Pulmonary artery endothelial cell (primary cell): ENCODE measurements at regions not wholly inside any gene's neighbourhood (a gene's known extent, or its start where the extent isn't known, plus 50 kb on each side); places are given as distances from the start of the nearest gene placed in this dataset.
"Not testable (repeated sequence)": the region's sequence is repeated elsewhere in the genome, so short reads cannot be mapped to it uniquely, and the experiment has no call there.

ENCODE experiments used
- DNase-seq: peaks from one replicate; pipeline ENCODE4 v3.0.0-alpha.2; 2011; ENCODE audit warnings: low read depth, low spot score

- DNase-seq = no peak
These were observed 466.5 kb downstream of the MMUT start for GRCh38 chr6:48996461-48997119.

- DNase-seq = no peak
These were observed 468.2 kb downstream of the MMUT start for GRCh38 chr6:48994811-48995210.

- DNase-seq = no peak
These were observed 472.3 kb downstream of the MMUT start for GRCh38 chr6:48990739-48991138.

GRCh38 chr6:48986845-48987244 is 476.2 kb downstream of the MMUT start:
- DNase-seq = no peak

GRCh38 chr6:48986105-48986504 is 476.9 kb downstream of the MMUT start:
- no peak for DNase-seq

GRCh38 chr6:48985025-48985424 is 478.0 kb downstream of the MMUT start:
- DNase-seq = no peak

- DNase-seq = not testable (repeated sequence)
These were observed 479.1 kb downstream of the MMUT start for GRCh38 chr6:48983968-48984367.

GRCh38 chr6:48983377-48983776 is 479.7 kb downstream of the MMUT start:
- DNase-seq = no peak

GRCh38 chr6:48979806-48980205 is 483.2 kb downstream of the MMUT start:
- DNase-seq = no peak

- no peak for DNase-seq
These were observed 484.0 kb downstream of the MMUT start for GRCh38 chr6:48979085-48979484.

GRCh38 chr6:48978016-48978415 is 485.0 kb downstream of the MMUT start:
- DNase-seq = no peak

GRCh38 chr6:48977573-48977972 is 485.5 kb downstream of the MMUT start:
- DNase-seq = no peak

- no peak for DNase-seq
These were observed 489.6 kb downstream of the MMUT start for GRCh38 chr6:48973491-48973890.

- no peak for DNase-seq
These were observed 501.2 kb downstream of the MMUT start for GRCh38 chr6:48961781-48962415.

- DNase-seq = no peak
These were observed 503.6 kb downstream of the MMUT start for GRCh38 chr6:48959251-48960060.

GRCh38 chr6:48957781-48958180 is 505.3 kb downstream of the MMUT start:
- DNase-seq = no peak

- DNase-seq = no peak
These were observed 511.1 kb downstream of the MMUT start for GRCh38 chr6:48951917-48952316.

- not testable (repeated sequence) for DNase-seq
These were observed 518.8 kb downstream of the MMUT start for GRCh38 chr6:48944276-48944675.

- DNase-seq = no peak
These were observed 529.9 kb downstream of the MMUT start for GRCh38 chr6:48933136-48933535.

- DNase-seq = no peak
These were observed 534.1 kb downstream of the MMUT start for GRCh38 chr6:48928937-48929336.

GRCh38 chr6:48922837-48923236 is 540.2 kb downstream of the MMUT start:
- no peak for DNase-seq

- DNase-seq = no peak
These were observed 543.5 kb downstream of the MMUT start for GRCh38 chr6:48919555-48919954.

GRCh38 chr6:48917233-48917632 is 545.8 kb downstream of the MMUT start:
- DNase-seq = no peak
